Upper lobe of left lung (tissue), 4 donors: ENCODE measurements at regions not wholly inside any gene's neighbourhood (a gene's known extent, or its start where the extent isn't known, plus 50 kb on each side); places are given as distances from the start of the nearest gene placed in this dataset.

Experiments
- CTCF ChIP-seq, 6 experiments: fragments of 450-650 bp in 4 of 6; fragments of 200-600 bp in 2 of 6; sonication (generic) in 2 of 6; IDR thresholded peaks; one replicate each; pipeline ENCODE4 v1.5.1; 2016 to 2019; ENCODE audit warnings: antibody characterized with exemption in 6 of 6
- EP300 ChIP-seq, 4 donors: sonication (generic); formaldehyde crosslinking; IDR thresholded peaks; one replicate each; pipeline ENCODE4 v1.5.1; 2017; ENCODE audit warnings: antibody characterized with exemption in 4 of 4, control low read depth in 2 of 4
- POLR2A ChIP-seq, 4 donors: fragments of 450-650 bp; IDR thresholded peaks; one replicate each; pipeline ENCODE4 v1.5.1; 2016 to 2017; ENCODE audit warnings: antibody characterized with exemption in 4 of 4, mild to moderate bottlenecking in 2 of 4
- POLR2AphosphoS5 ChIP-seq, 2 donors: sonication (generic); formaldehyde crosslinking; IDR thresholded peaks; one replicate each; pipeline ENCODE4 v1.5.1; 2017; ENCODE audit warnings: antibody characterized with exemption in 2 of 2

DNA sequence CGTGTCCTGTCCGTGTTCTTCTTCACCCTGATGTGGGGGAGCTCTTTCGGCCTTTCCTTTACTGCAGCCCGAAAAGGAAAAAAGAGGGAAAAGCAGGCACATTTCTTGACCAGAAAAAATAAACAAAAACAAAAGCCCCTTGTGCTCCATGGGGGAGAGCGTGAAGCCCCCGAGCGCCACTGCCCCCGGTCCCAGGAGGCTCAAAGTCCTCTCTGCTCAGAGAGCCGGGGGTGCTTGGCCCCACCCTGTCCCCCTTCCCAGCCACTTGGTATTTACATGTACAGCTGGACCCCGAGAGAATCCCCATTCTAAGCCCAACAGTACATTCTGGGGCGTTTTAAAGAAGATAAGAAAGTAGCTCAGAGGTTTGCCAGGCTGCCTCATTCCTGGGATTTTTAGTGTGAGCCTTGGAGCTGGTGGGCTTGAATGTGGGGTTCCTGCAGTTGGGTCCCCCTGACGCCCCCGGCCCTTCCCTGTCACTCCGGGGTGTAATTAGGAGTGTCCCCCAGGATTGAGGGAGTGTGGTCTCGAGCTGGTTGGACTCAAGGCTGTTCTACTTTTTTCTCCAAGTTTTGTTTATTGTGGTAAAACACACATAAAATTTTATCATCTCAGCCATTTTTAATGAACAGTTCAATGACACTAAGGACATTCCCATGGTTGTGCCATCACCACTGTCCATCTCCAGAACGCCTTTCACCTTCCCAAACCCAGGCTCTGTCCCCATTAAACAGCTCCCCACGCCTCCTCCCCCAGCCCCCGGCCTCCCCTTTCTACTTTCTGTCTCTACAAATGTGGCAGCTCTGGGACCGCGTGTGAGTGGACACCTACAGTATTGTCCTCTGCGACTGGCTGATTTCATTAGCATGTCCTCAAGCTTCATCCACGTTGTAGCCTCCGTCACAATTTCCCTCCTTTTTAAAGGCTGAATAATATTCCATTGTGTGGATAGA is 55.7 kb upstream of the BHLHE23 start:
- no peak for TF ChIP-seq POLR2A (IDR thresholded peaks at IDR 0.05)
- TF ChIP-seq CTCF (IDR thresholded peaks at IDR 0.05) = no peak
- TF ChIP-seq EP300 (IDR thresholded peaks at IDR 0.05) = no peak
- no peak for TF ChIP-seq POLR2AphosphoS5 (IDR thresholded peaks at IDR 0.05)
